NCI-H2107 treated with DMSO at 0.1 percent for 48 hours (cell line): ENCODE measurements at regions not wholly inside any gene's neighbourhood (a gene's known extent, or its start where the extent isn't known, plus 50 kb on each side); places are given as distances from the start of the nearest gene placed in this dataset.
A peak's percentile ranks its signal among the peaks of the same experiment; 100 is the strongest.

Source experiments
- DNase-seq: peaks from one replicate; lab custom pipeline; 2025; ENCODE audit not compliant: unreplicated experiment; lab: John Stamatoyannopoulos, UW

DNA sequence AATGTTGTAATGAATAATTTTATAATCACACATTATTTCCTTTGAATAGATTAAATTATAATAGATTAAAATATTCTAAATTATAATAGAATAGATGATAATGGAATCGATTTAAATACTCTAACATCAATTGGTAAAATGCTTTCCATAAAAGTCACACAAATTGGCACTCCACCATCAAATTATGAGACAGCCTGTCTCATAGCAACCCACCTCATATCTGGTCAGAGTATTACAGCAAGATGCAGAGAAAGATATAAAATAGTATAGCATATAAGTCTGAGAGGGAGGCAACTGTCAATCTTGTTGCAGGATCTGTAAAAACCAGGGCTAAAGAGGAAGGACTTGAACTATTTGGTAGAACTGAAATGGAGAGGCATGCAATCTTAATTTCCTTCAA is 98.4 kb upstream of the NCKAP5 start:
- DNase-seq = no peak

DNA sequence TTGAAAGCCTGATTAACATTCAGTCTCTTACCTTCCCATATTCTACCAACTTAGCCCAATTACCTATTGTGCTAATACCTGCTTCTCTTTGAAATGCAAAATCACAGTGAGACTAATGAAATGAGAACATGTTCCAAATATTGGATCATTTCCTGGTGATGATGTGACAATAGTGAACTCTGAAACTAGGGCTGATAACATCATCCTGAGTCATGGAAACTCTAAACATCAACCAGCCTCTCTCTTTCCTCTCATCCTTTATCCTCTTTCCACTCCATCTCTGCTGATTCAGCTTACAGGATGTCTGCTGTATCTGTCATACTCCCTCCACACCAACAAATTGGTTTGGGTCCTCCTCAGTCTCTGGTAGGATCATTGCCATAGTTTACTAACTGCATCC is 98.8 kb upstream of the NCKAP5 start:
- DNase-seq = no peak

DNA sequence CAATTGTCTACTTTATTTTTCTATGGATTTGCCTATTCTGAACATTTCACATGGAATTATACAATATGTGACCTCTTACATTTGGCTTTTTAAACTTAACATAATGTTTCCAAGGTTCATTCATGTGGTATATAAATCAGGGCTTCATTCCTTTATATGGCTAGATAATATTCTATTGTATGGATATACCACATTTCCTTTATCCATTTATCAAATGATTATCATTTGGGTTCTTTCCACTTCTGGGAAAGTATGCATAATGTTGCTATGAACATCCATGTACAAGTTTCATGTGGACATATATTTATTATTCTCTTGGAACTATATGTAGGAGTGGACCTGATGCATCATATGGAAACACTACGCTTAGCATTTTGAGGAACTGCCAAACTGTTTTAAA is 99.7 kb upstream of the NCKAP5 start:
- DNase-seq = no peak

DNA sequence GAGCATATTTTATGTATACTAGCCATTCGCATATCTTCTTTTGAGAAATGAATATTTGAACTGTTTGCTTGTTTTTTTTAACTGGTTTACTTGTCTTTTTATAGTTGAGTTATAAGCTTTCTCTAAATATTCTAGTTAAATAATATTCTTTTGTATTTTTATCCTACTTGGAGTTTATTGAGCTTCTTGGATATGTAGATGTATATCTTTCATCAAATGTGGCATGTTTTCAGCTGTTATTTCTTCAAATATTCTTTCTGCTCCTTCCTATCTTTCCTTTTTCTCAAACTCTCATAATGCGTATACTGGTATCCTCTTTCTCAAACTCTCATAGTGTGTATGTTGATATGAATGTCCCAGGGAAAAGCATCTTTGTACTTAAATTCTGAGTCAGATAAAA is 100.3 kb upstream of the NCKAP5 start:
- no peak for DNase-seq

DNA sequence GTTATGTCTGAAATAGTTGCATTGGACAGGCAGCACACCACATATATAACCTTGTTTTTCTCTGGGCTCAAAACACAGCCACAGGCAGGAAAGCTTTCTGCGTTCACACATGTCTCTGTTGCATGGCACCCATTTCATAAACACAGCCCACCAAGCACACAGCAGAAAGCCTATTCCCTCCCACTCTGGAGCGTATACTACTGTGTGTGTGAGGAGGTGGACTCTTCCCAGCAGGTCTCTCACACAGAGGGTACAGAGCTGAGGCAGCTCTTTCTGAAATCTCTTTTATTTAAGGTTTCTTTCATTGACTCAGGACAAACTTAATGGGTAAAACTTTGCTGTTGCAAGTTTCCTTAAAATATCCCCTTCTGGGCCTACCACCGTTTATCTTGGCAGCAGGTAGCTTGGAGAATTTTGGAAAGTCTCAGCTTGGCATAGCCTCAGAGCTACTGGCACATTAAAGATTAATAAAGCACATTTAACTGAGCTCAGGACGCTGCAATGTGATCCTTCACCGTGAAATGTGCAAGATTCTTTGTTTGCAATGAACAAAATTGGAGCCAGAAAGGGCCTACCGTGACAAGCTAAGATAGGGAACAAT is 105.1 kb upstream of the NCKAP5 start:
- no peak for DNase-seq

DNA sequence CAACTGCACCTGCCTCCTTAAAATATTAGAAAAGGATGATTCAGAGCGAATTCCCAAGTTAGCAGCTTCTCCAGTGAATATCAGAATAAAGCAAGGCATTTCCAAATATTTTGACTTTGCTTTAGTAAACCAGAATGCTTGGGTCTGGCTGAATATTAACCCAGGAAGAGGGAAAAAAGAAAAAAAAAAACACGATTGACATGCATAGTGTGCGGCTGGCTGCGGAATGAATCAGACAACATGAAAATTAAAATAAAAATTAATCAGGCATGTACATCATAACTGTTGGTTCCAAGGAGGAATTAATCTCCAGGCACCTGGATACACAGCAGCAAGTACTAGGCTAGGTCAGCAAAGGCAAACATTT is 105.8 kb upstream of the NCKAP5 start:
- DNase-seq = no peak

DNA sequence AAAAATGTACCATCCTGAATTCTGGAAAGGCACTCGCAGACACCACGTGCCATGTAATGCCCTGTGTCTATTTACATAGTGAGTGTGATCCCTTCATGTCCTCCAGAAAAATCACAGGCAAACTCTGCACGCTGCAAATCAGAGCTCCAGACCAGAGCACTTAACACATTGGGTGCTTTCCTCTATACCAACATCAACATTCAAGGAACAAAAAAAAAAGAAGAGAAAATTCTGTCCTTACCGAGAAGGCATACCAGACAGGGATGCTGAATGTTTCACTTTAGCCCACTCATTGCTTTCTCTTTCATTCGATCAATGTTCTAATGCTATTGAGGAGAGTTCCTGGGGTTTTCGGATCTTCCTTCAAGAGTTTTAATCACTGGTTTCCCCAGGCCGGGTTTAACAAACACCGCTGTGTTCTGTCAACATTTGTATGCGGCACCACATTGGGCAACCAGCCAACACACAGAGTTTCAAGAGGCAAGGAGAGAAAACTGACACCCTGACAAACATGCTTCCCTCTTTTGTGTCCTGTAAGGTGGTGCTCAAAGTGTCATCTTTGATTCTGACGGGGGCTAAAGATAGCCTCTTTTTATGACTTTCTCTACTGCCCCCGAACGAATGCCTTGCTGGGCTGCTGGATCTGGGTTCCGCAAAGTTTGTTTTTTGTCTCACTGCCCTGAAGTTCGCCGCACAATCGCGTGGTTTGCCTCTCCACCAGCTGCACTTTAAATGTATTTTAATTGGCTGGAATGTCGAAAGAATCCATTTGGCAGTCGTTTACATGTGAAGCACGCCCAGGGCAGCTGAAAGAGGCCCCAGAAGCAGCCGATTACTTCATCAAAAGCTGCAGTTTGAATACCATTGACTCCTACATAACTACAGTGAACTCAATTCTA is 106.4 kb upstream of the NCKAP5 start:
- DNase-seq = peak; percentile 79

DNA sequence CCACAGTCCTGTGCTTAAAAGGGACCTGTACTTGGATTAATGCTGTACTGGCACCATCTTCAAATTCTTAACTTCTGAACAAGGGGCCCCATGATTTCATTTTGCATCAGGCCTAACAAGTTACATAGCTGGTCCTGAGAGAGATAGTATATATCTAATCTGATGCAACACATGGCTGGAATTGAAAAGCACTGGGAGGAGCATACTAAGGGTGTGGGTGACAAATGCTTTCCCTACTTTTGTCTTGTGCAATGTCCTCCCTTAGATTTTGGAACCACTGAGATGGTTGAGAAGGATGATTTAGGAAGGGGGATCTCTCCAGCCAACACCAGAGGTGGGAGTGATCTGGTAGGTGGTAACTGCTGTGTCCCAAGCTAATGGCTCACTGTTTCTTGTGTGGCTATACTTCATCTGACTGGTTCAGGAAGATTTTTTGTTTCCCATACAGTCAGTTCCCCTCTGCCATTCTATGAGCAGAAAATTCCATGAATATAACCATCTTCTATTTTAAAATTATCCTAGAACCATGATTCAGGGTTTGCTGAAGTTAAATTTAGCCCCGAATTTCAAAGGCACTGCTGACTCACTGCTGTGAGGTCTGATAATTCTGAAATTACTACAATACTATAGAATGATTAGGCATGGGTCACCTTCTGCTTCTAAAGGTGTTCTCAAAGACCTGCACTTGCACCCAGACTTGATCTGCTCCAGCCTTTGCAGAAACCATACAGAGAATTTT is 108.3 kb upstream of the NCKAP5 start:
- no peak for DNase-seq

DNA sequence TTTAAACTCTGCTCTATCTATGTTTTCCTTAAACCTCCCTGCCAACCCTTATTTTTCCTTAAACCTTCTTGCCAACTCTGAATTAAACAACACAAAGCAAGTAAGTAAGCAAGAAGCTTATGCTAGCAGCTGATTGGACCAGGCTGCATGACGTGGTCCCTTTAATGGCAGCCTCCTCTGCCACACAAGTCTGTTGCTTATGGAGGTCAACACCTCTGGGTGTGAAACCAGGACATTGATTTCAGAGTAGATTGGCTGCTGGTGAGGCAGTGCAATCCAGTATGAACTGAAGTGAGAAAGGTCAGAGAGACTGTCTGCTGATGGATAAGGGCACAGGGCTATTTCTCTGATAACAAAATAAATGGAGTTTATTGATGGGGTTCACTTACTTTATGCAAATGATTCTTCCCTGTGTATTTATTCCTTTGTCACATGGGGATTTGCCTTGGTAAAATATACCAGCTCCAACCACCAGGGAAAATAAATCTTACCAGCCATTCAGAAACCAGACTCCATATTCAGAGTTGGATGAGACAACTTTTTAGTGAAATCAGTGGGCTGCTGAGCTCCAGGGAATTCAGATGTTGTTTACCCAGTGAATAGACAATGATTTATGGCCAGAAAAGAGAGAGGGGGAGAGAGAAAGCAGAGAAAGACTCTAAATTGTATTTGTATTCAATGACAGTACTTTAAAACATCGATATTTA is 112.2 kb upstream of the NCKAP5 start:
- no peak for DNase-seq

DNA sequence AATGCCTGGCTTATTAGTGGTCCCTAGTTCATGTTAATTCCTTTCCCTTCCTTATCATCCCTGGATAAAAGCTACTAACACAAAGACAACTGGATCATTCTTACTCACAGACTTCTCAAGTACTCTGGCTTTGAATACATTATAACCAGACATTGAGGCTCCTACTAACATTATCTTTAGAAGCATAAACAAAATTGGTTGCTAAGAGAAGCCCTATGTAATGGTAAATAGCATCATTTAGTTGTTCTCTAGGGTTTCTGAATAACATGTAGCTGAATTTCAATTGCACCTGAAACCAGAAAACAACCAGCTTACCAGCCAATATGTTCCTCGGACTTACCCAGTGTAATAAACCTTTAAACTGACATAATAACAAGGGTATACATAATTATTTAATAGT is 114.1 kb upstream of the NCKAP5 start:
- DNase-seq = no peak

DNA sequence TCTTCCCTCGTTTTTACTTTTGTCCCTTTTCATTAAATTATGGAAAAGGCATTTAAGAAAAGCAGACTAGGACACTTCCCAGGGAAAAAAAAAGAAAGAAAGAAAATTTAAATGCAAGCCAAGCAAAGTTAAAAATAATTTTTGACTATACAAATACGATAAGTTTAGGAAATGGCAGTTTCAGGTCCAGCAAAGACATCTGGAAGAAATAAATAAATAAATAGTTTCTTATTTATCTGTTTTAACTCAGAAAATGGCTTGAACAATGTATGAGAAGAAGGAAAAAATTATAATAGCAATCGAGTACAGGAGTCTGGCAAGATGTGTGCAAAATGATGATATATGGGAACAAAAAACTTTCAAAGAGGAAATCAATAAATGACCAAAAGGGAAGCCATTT is 114.6 kb upstream of the NCKAP5 start:
- DNase-seq = no peak

DNA sequence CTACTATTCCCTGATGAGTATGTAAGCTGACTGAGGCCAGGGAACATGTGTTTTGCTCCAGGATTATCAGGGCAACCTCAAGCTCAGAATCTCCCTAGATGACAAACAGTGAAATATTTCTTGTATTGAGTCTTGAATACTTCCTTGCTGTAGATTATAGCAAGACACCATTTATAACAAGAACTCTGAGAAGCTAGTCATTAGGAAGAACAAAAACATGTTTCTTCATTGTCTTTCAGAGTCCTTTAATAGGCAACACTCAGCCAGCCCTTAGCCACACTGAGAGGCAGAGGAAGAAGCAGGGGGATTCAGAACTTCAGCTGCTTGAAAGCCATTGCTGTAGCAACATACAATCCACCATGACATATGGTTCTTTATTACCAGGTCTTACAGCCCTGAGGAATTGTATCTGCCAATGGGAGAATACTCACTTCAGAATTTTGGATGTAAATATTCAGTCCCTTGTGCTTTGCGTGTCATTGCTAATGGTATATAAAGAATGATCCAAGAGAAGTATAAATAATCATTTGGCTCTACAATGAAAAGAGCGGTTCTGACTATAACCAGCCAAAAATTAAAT is 117.5 kb upstream of the NCKAP5 start:
- no peak for DNase-seq

DNA sequence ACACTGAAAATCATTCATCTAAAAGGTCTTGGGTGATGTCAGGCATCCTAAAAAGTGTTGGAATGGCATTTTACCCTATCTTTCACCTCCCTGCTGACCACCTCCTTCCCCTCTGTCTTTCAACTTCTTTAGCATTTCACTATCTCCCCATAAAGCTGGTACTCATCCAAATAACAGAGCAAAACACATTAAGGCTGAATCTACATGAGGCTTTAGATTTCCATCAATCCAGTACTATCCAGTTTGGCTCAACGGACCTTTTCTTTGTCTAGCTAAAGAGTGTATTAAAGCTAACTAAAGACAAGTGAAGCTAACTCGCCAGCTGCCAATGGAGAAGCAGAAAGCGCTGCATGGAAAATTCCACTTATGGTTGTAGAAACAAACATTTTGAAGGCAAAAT is 122.5 kb upstream of the NCKAP5 start:
- DNase-seq = no peak

DNA sequence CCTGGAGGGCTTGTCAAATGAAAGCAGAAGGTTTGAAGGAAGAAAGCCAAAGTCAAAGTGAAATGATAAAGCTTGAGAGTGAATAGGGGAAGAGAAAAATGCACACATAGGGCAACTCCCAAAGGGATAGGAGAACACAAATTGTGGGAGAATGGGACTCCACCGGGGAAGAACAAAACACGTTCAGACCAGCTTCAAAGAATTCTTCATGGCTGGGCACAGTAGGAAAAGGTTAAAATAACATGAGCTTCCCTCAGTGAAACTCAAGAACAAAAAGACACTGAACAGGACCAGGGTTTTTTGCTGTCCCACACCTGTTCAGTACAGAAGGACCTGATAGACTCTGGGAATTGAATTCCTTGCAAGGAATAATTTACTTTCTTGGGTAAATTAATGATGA is 123.1 kb upstream of the NCKAP5 start:
- DNase-seq = no peak

DNA sequence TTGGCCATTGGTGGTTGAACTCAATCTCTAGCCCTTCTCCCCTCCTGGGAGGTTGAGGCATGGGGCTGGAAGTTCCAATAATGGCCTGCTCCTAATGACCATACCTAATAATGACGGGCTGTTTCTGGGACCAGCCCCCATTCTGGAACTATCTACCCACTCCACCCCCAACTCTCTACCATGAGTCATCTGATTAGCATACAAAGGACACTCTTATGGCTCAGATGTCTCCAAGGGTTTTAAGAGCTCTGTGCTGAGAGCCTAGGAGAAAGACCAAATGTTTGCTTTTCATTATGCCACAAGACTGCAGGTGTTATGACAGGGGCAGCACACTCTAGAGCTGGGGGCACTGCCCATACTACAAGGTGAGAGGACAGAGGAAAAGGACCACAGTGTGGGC is 137.0 kb upstream of the NCKAP5 start:
- DNase-seq = no peak

DNA sequence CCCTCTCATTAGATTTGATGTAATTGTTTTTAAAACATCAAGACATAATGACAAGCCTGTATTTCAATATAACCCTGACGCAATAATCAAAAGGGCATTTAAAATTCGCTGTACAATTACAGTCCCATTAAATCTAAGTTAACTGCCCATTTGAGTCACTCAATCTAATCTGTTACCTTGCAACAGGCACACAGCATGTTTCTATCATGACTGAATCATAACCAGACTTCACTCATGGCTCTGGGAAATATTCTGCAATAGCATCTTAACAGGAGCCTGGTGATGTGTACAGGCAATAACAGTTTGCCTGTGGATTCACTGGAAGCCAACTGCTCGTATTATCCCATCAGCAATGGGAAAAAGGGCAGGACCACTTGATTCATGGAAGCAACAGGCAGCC is 142.3 kb upstream of the NCKAP5 start:
- no peak for DNase-seq

DNA sequence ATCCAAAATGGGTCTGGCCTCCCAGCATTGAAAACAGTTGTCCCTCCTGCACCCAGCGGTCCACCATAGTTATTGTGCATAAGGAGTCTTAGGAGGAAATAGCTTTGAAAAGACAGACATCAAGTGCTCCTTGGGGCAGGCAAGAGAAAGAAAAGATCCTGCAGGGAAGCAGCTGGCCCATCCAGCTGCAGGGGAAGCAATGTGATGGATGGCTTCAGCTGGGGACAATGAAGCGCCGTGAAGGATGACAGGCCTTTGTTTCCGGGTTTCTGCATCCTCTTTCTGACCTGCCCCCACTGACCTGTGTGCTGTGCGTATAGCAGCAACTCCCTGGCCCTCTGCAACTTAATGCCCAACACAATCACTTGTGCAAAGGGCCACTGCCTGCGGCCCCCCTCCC is 142.9 kb upstream of the NCKAP5 start:
- no peak for DNase-seq

DNA sequence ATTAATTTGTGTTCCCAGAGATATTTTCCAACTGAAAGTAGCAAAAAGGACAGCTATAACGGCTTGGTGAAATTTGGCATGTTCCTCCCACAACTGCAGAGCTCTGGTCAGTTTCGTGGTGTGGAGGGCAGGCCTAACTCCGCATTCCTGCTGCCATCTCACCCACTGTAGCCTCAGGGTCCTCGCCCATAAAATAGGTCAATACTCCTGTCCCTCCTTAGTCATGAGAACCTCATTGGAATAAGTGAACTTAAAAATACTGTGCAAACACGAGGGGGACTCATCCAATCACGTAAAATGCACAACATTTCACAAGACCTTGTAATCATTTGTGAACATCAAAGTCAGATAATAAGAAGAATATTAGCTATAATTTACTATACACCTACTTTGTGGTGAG is 143.5 kb upstream of the NCKAP5 start:
- DNase-seq = no peak

DNA sequence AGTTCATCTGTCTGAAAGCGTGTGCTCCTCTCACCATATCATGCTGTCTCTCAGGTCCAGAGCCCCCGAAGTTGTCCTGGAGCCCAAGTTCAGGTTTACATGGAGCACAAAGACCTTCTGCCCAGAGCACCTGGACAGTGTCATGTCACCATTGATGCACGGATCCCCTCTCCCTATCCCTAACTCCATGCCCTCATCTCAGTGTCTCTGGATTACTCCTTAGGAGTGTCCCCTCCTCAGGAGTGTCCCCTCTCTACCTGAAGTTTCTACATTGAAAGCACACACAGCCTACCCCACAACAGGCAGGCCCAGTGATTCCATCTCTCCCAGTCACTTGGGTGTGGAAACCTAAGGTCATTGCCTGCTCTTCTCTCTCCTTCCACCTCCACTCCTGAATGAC is 144.1 kb upstream of the NCKAP5 start:
- no peak for DNase-seq

DNA sequence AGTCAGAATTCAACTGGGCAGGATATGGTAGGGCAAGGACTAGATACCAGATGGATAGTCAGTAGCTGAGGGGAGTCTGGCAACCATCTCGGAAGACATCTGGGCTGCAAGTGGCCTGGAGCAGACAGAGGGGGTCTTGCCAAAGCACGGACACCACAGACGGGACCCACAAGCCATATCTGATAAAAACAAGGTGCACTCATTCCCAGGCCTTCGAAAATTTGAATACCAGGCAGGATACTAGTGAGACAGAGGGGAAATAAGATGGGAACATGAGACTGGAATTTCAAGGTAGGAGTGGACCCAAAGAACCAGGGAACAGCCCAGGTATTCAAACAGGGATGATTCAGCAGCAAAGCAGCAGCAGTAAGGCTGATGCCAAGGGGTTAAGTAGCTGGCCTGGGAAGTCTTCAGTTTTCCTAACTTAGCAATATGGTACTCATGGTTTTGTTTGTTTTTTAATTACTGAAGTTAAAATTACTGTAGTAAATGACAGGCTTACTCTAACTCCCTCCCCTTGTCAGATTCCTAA is 144.9 kb upstream of the NCKAP5 start:
- no peak for DNase-seq

DNA sequence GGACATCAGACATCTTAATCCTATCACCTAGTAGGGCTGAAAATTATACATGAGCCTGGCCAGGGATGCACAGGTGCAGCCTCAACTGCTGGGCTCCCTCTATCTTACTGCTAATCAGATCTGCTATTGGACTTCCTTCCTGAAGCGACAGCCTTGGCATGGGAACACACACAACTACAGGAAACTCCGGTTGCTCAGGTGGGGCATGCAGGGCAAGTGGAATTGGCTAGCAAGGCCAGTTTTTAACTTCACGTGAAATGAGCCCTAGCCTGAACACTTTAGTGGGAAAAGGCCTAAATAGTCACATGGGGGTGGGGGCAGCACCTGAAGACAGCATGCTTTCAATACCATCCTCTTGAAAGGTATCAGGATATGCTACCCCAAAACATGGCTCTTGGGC is 147.9 kb upstream of the NCKAP5 start:
- no peak for DNase-seq
